ENCODE measurements at regions not wholly inside any gene's neighbourhood (a gene's known extent, or its start where the extent isn't known, plus 50 kb on each side); places are given as distances from the start of the nearest gene placed in this dataset.

- H3K4me1 Mint-ChIP-seq, result peaks cover 85% of the 10 kb centered on the region
- no peak overlapping the region for H3K4me3 Mint-ChIP-seq
- H3K27me3 Mint-ChIP-seq (ENCODE audit: low read depth, poor library complexity), result peaks cover 9% of the 10 kb centered on the region
- peak overlapping the region; percentile 48 for H3K27ac Mint-ChIP-seq
- DNase-seq, result no peak
- H3K9me3 Mint-ChIP-seq, result no peaks in the 10 kb centered on the region
- H3K36me3 Mint-ChIP-seq (ENCODE audit: low read depth), result no peaks in the 10 kb centered on the region
- TF ChIP-seq CTCF (IDR thresholded peaks at IDR 0.05), result no peak
Observed at GRCh38 chr9:121562301-121562700, 62.7 kb upstream of the GGTA1 start.

- Mint-ChIP-seq H3K27me3 (ENCODE audit: low read depth, poor library complexity) (peaks cover 9% of the 10 kb centered on the region), H3K27ac (no peak overlapping the region), H3K4me3 (no peak overlapping the region), H3K9me3 (no peaks in the 10 kb centered on the region), H3K36me3 (ENCODE audit: low read depth) (no peaks in the 10 kb centered on the region), H3K4me1 (peaks cover 85% of the 10 kb centered on the region)
- DNase-seq, result no peak
- TF ChIP-seq CTCF (IDR thresholded peaks at IDR 0.05), result no peak
Observed at GRCh38 chr9:121563425-121563824, 63.8 kb upstream of the GGTA1 start.

- peaks cover 85% of the 10 kb centered on the region for H3K4me1 Mint-ChIP-seq
Observed at GRCh38 chr9:121563881-121564460, 64.3 kb upstream of the GGTA1 start.

GRCh38 chr9:121564504-121565260, 65.0 kb upstream of the GGTA1 start:
- TF ChIP-seq CTCF (IDR thresholded peaks at IDR 0.05), result no peak
- DNase-seq, result no peak
- no peak overlapping the region for H3K27ac Mint-ChIP-seq
- no peaks in the 10 kb centered on the region for H3K9me3 Mint-ChIP-seq
- H3K4me1 Mint-ChIP-seq, result peaks cover 82% of the 10 kb centered on the region
- peaks cover 9% of the 10 kb centered on the region for H3K27me3 Mint-ChIP-seq (ENCODE audit: low read depth, poor library complexity)
- no peak overlapping the region for H3K4me3 Mint-ChIP-seq
- no peaks in the 10 kb centered on the region for H3K36me3 Mint-ChIP-seq (ENCODE audit: low read depth)

More at GRCh38 chr9:121563881-121564460, 64.3 kb upstream of the GGTA1 start:
- no peak overlapping the region for H3K27ac Mint-ChIP-seq
- no peaks in the 10 kb centered on the region for H3K36me3 Mint-ChIP-seq (ENCODE audit: low read depth)
- no peak for TF ChIP-seq CTCF (IDR thresholded peaks at IDR 0.05)
- no peak overlapping the region for H3K4me3 Mint-ChIP-seq
- H3K27me3 Mint-ChIP-seq (ENCODE audit: low read depth, poor library complexity), result peaks cover 9% of the 10 kb centered on the region
- no peak for DNase-seq
- no peaks in the 10 kb centered on the region for H3K9me3 Mint-ChIP-seq

GRCh38 chr9:121566481-121567465, 67.1 kb upstream of the GGTA1 start:
- Mint-ChIP-seq H3K36me3 (ENCODE audit: low read depth) (no peaks in the 10 kb centered on the region), H3K27ac (peak overlapping the region; percentile 98), H3K9me3 (no peaks in the 10 kb centered on the region), H3K4me3 (peak overlapping the region; percentile 71), H3K27me3 (ENCODE audit: low read depth, poor library complexity) (peaks cover 12% of the 10 kb centered on the region), H3K4me1 (peaks cover 81% of the 10 kb centered on the region)
- peak; percentile 45 for DNase-seq
- TF ChIP-seq CTCF (IDR thresholded peaks at IDR 0.05), result no peak

Data from nephron progenitor cell (in vitro differentiated cells).